ENCODE measurements at regions not wholly inside any gene's neighbourhood (a gene's known extent, or its start where the extent isn't known, plus 50 kb on each side); places are given as distances from the start of the nearest gene placed in this dataset.

GRCh38 chr13:78227709-78228108 lies 309.1 kb upstream of the EDNRB start:
- no peak for DNase-seq (ENCODE audit: low read depth)

DNA sequence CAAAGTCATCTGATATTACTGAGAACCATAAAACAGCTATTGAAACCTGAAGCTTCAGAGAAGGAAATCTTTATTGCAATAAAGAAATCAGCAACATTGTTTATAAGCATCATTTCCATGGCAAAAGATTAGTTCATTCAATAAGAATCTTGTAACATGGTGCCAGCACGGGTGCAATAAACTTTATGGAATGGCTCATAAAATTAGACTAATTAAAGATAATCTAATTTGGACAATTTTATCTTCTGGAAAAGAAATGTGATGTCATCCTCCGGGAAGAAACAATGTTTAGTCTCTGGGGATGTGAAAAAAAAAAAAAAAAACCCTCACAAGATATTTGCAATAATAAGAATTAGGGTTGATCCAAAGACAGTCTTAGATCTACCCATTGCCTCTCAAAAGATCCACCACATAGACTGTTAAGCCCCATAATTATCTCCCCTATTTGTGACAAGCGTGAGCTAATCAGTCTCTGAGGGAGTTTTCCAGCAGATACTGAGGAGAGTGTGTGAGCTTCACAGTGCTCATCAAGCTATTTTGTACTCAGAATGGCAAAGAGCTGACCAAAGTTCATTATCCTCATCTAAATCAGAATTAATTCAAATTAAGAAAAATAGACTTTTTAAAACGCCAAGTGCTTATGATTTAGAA lies 297.0 kb upstream of the EDNRB start:
- DNase-seq (ENCODE audit: low read depth) = no peak

DNA sequence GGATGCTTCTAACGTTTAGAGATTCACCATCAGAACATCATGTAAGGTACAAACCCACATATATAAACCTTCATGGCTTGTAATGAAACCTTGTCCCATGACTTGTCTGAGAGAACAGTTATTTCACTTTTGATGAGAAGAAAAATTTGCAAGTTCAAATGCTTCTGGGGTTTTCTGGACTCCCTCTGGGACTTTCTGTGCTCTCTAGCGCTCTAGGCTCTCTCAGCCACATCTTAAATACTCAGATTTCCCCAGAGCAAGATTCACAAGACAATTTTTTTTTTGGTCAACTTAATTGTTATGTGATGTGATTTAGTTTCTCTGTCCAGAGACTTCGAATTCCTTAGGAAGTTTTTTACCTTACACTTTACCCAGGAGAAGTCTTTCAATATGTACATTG lies 282.8 kb upstream of the EDNRB start:
- DNase-seq (ENCODE audit: low read depth) = no peak

- no peak for DNase-seq (ENCODE audit: low read depth)
These were observed 280.2 kb upstream of the EDNRB start for GRCh38 chr13:78198821-78199220.

DNA sequence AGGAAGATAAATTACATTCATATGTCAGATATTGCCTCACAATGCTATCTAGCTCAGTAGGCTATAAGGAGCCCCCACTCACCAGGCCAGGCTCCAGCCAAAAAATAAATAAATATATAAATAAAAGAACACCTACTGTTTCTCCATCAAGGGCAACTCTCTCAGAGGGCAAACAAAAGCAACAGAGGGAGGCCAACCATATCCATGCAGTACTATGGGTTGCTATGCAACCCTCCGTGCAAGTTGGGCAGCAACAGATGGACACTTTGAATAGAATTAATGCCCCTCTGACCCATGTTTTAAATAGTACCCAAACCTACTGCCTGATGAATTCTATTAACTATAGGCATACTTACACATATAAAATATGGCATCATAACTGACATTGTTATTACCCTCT lies 279.8 kb upstream of the EDNRB start:
- no peak for DNase-seq (ENCODE audit: low read depth)

DNA sequence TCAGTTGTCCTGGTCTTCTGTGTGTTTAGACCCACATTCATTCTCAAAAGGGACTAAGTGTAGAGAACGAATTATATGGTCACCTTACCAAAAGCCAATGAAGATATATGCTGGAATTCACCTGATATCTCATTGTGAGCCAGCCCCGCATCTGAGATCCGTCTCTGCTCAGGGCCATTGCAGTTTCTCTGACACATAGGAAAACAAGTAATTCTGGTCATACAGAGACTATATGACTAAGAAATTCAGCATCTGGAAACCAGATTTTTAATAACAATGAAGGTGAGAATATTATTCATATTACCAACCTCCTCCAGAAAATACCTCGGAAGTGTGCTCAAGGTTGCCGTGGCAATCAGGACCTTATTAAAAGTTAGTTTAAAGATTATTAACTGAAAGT lies 278.6 kb upstream of the EDNRB start:
- no peak for DNase-seq (ENCODE audit: low read depth)

DNA sequence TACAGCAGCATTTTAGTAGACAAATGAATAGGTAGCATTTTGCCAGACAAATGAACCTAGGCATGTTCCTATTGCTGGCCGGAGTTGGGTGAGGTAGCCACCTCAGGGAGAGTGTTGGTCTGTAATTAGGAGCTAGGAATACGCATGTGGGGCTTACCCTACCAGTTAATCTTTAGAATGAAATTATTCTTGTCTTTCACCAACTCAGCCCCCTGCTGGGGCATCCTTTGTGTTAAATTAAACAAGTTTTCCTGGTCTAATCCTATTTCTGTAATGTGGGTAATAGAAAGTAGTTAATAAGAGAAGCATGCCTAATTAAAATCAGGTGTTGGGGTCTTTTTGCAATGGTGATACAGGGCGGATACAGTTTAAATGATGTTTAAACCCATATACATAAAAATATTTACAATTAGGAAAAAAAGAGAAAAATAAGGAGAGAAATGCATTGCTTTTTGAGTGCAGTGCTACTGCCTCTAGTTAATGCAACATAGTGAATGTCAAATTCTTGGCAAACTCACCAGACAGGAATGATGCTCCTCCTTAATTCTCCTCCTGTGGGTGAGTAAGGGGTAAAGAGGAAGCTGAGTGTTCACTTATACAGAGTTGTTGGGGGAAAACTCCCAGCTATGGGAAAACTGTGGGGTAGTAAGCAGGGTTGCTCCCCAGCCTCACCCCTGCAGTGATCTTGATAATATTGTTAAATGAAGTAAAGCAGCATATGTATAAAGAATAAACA lies 276.4 kb upstream of the EDNRB start:
- DNase-seq (ENCODE audit: low read depth) = no peak

DNA sequence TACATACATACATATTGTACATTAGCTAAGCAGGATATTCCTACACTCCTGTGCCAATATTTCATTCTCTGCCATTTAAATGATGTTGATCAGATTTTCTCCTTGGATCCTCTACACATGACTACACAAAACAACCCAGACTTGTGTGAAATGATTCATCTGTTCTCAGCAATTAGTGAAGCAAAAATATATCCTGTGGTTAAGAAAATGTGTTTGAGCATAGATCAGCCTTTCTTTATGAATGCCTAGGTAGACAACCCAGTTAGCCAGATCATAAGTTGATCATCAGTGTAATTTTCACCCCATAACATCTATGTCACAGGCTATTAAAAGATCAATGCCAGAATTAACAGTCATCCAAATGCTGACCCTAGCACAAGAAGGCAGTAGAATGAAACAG lies 275.2 kb upstream of the EDNRB start:
- no peak for DNase-seq (ENCODE audit: low read depth)

GRCh38 chr13:78192716-78193115 lies 274.1 kb upstream of the EDNRB start:
- DNase-seq (ENCODE audit: low read depth) = no peak

GRCh38 chr13:78190296-78190695 lies 271.7 kb upstream of the EDNRB start:
- no peak for DNase-seq (ENCODE audit: low read depth)

- no peak for DNase-seq (ENCODE audit: low read depth)
These were observed 269.1 kb upstream of the EDNRB start for GRCh38 chr13:78187781-78188180.

GRCh38 chr13:78185700-78186099 lies 267.1 kb upstream of the EDNRB start:
- DNase-seq (ENCODE audit: low read depth) = no peak

DNA sequence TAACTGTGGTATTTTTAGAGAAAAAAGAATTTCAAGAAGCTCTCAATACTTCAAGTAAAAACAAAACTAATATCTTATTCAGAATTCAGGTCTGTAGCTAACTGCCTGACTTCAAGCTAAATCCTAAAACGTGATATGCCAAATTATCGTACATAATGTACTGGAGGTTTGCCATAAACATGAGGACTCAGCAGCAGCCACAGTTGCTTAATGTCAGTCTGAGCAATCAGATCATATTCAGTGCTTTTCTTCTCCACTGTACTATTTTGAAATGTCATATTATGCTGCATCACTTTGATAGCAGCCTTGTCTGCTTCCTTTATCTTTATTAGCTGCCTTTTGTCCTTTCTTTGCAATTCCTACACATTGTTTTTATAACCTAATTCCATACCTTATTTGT lies 265.1 kb upstream of the EDNRB start:
- no peak for DNase-seq (ENCODE audit: low read depth)

- DNase-seq (ENCODE audit: low read depth) = no peak
These were observed 264.2 kb upstream of the EDNRB start for GRCh38 chr13:78182813-78183212.

GRCh38 chr13:78177306-78177705 lies 258.7 kb upstream of the EDNRB start:
- no peak for DNase-seq (ENCODE audit: low read depth)

DNA sequence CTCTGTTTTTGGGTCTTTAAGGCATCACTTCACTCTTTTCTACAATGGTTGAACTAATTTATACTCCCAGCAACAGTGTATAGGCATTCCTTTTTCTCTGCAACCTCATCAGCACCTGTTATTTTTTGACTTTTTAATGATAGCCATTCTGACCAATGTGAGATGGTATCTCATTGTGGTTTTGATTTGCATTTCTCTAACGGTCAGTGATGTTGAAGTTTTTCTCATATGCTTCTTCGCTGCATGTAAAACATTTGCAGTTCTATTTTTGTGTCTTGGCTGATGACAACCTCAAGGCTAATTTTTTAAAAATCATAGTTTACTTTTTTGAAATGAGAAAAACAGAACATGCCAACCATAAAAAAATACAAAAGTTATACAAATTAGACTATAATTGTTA lies 258.2 kb upstream of the EDNRB start:
- no peak for DNase-seq (ENCODE audit: low read depth)

GRCh38 chr13:78169386-78169785 lies 250.8 kb upstream of the EDNRB start:
- no peak for DNase-seq (ENCODE audit: low read depth)

DNA sequence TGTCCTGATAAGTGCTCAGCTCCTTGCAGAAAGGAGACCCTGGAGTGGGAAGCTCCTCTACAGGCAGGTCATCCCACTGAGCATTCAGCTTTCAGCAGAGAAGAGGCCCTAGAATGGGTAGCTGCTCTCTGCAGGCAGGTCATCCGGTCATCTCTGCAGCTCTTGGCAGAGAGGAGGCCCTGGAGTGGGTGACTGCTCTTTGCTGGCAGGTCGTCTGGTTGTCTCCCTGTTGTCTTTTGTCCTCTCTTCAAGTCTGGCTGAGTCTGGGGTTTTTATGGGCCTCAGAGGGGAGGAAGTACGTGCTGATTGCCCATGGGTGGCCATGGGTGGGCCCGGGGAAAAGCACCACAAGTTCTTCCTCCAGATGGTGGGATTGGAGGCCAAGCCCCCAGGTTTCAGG lies 250.3 kb upstream of the EDNRB start:
- DNase-seq (ENCODE audit: low read depth) = no peak

- no peak for DNase-seq (ENCODE audit: low read depth)
These were observed 242.6 kb upstream of the EDNRB start for GRCh38 chr13:78161266-78161665.

DNA sequence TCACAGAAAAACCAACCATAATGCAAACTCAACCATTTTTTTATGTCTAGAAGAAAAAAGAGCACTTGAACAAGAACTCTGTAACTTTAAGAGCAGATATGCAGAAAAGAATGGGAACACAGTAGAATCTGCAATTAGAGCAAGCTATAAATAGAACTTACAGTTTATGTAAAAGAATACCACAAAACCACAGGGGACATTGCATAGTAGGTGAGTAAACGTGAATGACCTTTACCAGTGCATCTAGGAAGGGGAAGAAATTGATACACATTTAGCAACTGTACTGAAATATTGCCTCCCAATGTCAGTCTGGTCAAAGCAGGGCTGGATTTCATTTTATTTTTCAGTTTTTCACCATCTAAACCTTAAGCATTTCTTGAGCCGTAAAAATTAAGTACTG lies 242.2 kb upstream of the EDNRB start:
- no peak for DNase-seq (ENCODE audit: low read depth)

GRCh38 chr13:78152415-78152814 lies 233.8 kb upstream of the EDNRB start:
- DNase-seq (ENCODE audit: low read depth) = no peak

GRCh38 chr13:78147905-78148304 lies 229.3 kb upstream of the EDNRB start:
- no peak for DNase-seq (ENCODE audit: low read depth)

DNA sequence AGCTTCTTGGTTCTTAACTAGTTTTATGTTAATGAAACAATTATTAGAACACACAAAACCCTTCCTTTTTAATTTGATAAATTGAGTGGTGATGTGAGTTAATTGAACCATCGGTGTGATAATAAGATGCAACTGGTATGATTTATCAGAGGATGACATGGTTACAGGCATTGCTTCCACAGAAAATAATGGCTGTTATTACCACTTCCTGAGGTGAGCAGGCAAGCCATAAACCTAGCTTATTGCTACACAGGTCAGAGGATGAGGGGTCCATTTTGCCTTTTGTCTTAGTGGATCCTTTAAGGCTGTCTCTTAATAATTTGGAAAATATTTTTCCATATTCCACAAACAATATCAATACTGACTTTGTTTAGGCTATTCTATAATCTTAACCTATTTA lies 226.6 kb upstream of the EDNRB start:
- DNase-seq (ENCODE audit: low read depth) = no peak

GRCh38 chr13:78139765-78140164 lies 221.1 kb upstream of the EDNRB start:
- DNase-seq (ENCODE audit: low read depth) = no peak
